ENCODE measurements at regions not wholly inside any gene's neighbourhood (a gene's known extent, or its start where the extent isn't known, plus 50 kb on each side); places are given as distances from the start of the nearest gene placed in this dataset.

DNA sequence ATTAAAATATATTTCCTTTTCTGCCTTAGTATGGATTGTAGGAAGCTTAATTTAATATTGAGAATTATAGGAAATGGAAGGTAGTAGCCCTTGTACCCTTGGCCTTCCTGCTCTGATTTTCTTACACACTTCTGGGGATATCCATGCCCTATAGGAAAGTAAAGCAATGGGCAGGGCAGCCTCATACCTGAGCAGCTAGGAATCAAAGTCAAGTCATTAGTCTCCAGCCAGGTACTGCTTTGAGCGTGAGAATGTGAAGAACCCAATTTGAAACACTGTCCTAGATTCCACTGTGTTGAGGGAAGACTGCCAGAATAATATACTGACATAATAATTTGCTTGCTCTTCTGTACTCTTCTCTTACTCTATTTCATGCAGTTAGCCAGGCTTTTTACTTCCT is 51.0 kb upstream of the L3MBTL3 start:
- H3K4me3 ChIP-seq (ENCODE audit: insufficient read depth, low read length, poor library complexity, severe bottlenecking), result no peak overlapping the region
- no peaks in the 10 kb centered on the region for H3K36me3 ChIP-seq (ENCODE audit: low read length)
- no peaks in the 10 kb centered on the region for H3F3A ChIP-seq (ENCODE audit: insufficient read depth)
- H3K4me2 ChIP-seq (ENCODE audit: low read depth, low read length, poor library complexity, severe bottlenecking), result no peak overlapping the region
- no peaks in the 10 kb centered on the region for H3K9me3 ChIP-seq (ENCODE audit: insufficient read depth, low read length)
- no peaks in the 10 kb centered on the region for H3K9me2 ChIP-seq (replicated peaks; ENCODE audit: insufficient read depth, low read length)
- TF ChIP-seq EZH2phosphoT487 (conservative IDR thresholded peaks at IDR 0.05; ENCODE audit: low read length), result no peak
- TF ChIP-seq, protein P1, sequence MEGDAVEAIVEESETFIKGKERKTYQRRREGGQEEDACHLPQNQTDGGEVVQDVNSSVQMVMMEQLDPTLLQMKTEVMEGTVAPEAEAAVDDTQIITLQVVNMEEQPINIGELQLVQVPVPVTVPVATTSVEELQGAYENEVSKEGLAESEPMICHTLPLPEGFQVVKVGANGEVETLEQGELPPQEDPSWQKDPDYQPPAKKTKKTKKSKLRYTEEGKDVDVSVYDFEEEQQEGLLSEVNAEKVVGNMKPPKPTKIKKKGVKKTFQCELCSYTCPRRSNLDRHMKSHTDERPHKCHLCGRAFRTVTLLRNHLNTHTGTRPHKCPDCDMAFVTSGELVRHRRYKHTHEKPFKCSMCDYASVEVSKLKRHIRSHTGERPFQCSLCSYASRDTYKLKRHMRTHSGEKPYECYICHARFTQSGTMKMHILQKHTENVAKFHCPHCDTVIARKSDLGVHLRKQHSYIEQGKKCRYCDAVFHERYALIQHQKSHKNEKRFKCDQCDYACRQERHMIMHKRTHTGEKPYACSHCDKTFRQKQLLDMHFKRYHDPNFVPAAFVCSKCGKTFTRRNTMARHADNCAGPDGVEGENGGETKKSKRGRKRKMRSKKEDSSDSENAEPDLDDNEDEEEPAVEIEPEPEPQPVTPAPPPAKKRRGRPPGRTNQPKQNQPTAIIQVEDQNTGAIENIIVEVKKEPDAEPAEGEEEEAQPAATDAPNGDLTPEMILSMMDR (IDR thresholded peaks at IDR 0.05; ENCODE audit: insufficient read depth, low read length, poor library complexity, severe bottlenecking), result no peak
- H3K27me3 ChIP-seq (ENCODE audit: low read length), result peaks cover 5% of the 10 kb centered on the region; the same call in 1 of the 2 replicates
- no peak overlapping the region for H3K9ac ChIP-seq (ENCODE audit: low read length)
- H4K20me1 ChIP-seq (ENCODE audit: low read depth, low read length), result no peaks in the 10 kb centered on the region
- H2AFZ ChIP-seq (ENCODE audit: low read depth, low read length, severe bottlenecking), result no peak overlapping the region
- no peak overlapping the region for H3K27ac ChIP-seq (ENCODE audit: low read depth, low read length)
- no peaks in the 10 kb centered on the region for H3K79me2 ChIP-seq (ENCODE audit: insufficient read depth, low read length)

DNA sequence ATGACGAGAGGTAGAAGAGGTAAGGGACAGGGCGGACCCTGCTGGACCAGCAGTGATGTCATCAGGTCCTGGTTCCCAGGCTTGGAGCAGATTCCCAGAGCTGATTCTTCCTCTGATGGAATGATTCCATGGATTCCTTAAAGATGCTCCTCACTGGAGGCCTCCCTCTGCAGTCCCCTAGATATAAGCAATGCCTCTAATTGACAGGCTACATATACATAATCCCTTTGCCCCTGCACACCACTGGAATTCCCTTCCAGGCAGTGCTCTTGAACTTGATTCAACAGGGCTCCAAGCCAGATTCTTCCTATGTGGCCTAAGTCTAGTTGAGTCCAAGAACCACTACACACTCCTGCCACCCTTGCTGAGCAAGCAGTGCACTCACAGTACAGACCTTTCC is 52.3 kb upstream of the L3MBTL3 start:
- no peak overlapping the region for H2AFZ ChIP-seq (ENCODE audit: low read depth, low read length, severe bottlenecking)
- H3K27me3 ChIP-seq (ENCODE audit: low read length), result peaks cover 5% of the 10 kb centered on the region; the same call in 1 of the 2 replicates
- no peaks in the 10 kb centered on the region for H4K20me1 ChIP-seq (ENCODE audit: low read depth, low read length)
- no peak for TF ChIP-seq EZH2phosphoT487 (conservative IDR thresholded peaks at IDR 0.05; ENCODE audit: low read length)
- TF ChIP-seq, protein P1 (IDR thresholded peaks at IDR 0.05; ENCODE audit: insufficient read depth, low read length, poor library complexity, severe bottlenecking), result no peak
- no peak overlapping the region for H3K4me3 ChIP-seq (ENCODE audit: insufficient read depth, low read length, poor library complexity, severe bottlenecking)
- H3K27ac ChIP-seq (ENCODE audit: low read depth, low read length), result no peak overlapping the region
- no peaks in the 10 kb centered on the region for H3K9me2 ChIP-seq (replicated peaks; ENCODE audit: insufficient read depth, low read length)
- H3K9me3 ChIP-seq (ENCODE audit: insufficient read depth, low read length), result no peaks in the 10 kb centered on the region
- no peaks in the 10 kb centered on the region for H3K79me2 ChIP-seq (ENCODE audit: insufficient read depth, low read length)
- no peaks in the 10 kb centered on the region for H3K36me3 ChIP-seq (ENCODE audit: low read length)
- no peaks in the 10 kb centered on the region for H3F3A ChIP-seq (ENCODE audit: insufficient read depth)
- H3K9ac ChIP-seq (ENCODE audit: low read length), result no peak overlapping the region
- H3K4me2 ChIP-seq (ENCODE audit: low read depth, low read length, poor library complexity, severe bottlenecking), result no peak overlapping the region

DNA sequence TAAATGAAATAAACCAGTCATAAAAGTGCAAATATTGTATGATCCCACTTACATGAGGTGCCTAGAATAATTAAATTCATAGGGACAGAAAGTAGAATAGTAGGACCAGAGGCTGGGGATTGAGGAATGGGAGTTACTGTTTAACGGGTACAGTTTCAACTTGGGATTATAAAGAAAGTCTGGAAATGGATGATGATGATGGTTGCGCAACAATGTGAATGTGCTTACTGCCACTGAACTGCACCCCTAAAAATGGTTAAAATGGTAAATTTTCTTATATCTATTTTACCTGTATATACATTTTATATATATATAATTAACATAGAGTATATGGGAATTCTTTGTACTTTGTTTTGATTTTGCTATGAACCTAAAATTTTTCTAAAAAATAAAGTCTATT is 53.3 kb upstream of the L3MBTL3 start:
- H3K79me2 ChIP-seq (ENCODE audit: insufficient read depth, low read length), result no peaks in the 10 kb centered on the region
- TF ChIP-seq EZH2phosphoT487 (conservative IDR thresholded peaks at IDR 0.05; ENCODE audit: low read length), result no peak
- TF ChIP-seq, protein P1 (IDR thresholded peaks at IDR 0.05; ENCODE audit: insufficient read depth, low read length, poor library complexity, severe bottlenecking), result no peak
- H3K27ac ChIP-seq (ENCODE audit: low read depth, low read length), result no peak overlapping the region
- no peak overlapping the region for H2AFZ ChIP-seq (ENCODE audit: low read depth, low read length, severe bottlenecking)
- no peaks in the 10 kb centered on the region for H3K9me3 ChIP-seq (ENCODE audit: insufficient read depth, low read length)
- H4K20me1 ChIP-seq (ENCODE audit: low read depth, low read length), result no peaks in the 10 kb centered on the region
- no peaks in the 10 kb centered on the region for H3K9me2 ChIP-seq (replicated peaks; ENCODE audit: insufficient read depth, low read length)
- H3K4me3 ChIP-seq (ENCODE audit: insufficient read depth, low read length, poor library complexity, severe bottlenecking), result no peak overlapping the region
- no peak overlapping the region for H3K9ac ChIP-seq (ENCODE audit: low read length)
- H3K36me3 ChIP-seq (ENCODE audit: low read length), result no peaks in the 10 kb centered on the region
- peaks cover 5% of the 10 kb centered on the region; the same call in 1 of the 2 replicates for H3K27me3 ChIP-seq (ENCODE audit: low read length)
- H3K4me2 ChIP-seq (ENCODE audit: low read depth, low read length, poor library complexity, severe bottlenecking), result no peak overlapping the region
- no peaks in the 10 kb centered on the region for H3F3A ChIP-seq (ENCODE audit: insufficient read depth)

Data from SU-DHL-6 (cell line).